Activated B cell treated with CpG ODN at 0.5 μM for 24 hours (primary cell): ENCODE measurements at regions not wholly inside any gene's neighbourhood (a gene's known extent, or its start where the extent isn't known, plus 50 kb on each side); places are given as distances from the start of the nearest gene placed in this dataset.

ENCODE experiments used
- ATAC-seq: fragments of 200-7000 bp; cut with Tn5 transposase; one replicate; pipeline ENCODE4 v1.10.0; 2021; ENCODE audit warnings: low read depth, mild to moderate bottlenecking, moderate library complexity
- CTCF ChIA-PET: fragments of 350-600 bp; sonication (Branson Sonifier 250); formaldehyde crosslinking; loops from one replicate; lab custom pipeline; 2021; ENCODE audit warnings: antibody characterized with exemption; lab: Charles Lee
- POLR2A ChIA-PET: fragments of 350-600 bp; sonication (Branson Sonifier 250); formaldehyde crosslinking; loops from one replicate; lab custom pipeline; 2021; ENCODE audit warnings: antibody characterized with exemption; lab: Charles Lee
- DNase-seq: peaks from one replicate; pipeline ENCODE4 v3.0.0; 2022
- H3K27ac Mint-ChIP-seq: one replicate; pipeline ENCODE4 v1.8.0; 2020; ENCODE audit warnings: mixed read lengths
- H3K27me3 Mint-ChIP-seq: one replicate; pipeline ENCODE4 v1.8.0; 2021; ENCODE audit warnings: mixed read lengths
- H3K36me3 Mint-ChIP-seq: one replicate; pipeline ENCODE4 v1.8.0; 2021; ENCODE audit warnings: low read depth, mixed read lengths
- H3K4me1 Mint-ChIP-seq: one replicate; pipeline ENCODE4 v1.8.0; 2021; ENCODE audit warnings: mixed read lengths
- H3K4me3 Mint-ChIP-seq: one replicate; pipeline ENCODE4 v1.8.0; 2020; ENCODE audit warnings: mild to moderate bottlenecking, mixed read lengths
- H3K9me3 Mint-ChIP-seq: one replicate; pipeline ENCODE4 v1.8.0; 2020; ENCODE audit warnings: mixed read lengths
- intact Hi-C: fragments of 100-400 bp; cut with micrococcal nuclease; formaldehyde crosslinking; loops from one replicate; pipeline ENCODE4 v1.15.1; 2024
- TF ChIP-seq, protein P1 (sequence below): fragments of 200-600 bp; IDR thresholded peaks from one replicate; pipeline ENCODE4 v1.8.0; 2022; ENCODE audit warnings: antibody characterized with exemption, mild to moderate bottlenecking

DNA sequence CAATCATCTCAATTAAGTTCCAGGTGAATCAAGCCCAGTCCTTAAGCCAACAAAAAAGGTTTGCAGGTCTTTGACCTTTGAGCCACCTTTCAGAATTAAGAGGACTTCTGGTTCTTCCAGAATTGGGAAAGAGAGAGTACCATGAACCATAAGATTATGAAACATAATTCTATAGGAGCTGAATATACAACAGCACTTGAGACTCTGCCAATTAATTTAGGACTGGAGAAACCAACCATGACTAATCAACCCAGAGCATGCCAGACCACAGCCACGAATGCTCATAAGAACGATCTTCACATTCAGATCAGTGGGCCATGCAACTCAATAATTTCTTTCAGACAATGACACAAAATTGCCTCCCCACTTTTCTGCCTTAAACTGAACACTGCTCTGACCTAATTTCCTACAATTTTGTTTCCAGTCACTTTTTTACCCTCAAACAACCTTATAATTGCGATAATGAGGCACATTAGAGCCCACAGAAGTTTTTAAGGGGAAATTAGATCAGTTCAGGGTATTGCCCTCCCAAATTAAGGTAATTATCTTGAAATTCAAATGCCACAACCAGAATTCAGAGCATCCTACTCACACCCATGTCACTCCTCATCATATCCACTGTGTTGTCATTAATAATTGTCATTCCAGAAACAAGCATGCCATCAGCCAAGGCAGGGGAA, 213.4 kb downstream of the ATPSCKMT start:
- POLR2A ChIA-PET: no interaction called here
- no peak overlapping the region for H3K4me3 Mint-ChIP-seq

DNA sequence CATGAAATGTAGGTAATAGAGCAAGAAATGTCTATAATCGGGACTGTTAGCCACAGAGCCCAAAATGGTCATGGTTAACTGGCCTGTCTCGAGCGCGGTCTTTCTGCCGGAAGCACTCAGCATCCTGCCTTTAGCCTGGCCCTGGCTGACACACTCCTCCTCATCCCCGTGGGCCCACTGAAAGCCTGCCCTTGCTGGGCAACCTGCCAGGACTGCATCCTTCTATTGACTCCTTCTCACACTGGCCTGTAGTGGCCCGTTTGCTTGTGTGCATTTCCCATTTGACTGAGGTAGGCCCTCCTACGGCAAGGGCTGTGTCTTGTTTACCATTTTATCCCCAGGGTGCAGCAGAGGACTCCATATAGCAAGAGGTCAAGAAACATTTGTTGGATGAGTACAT, 215.7 kb downstream of the ATPSCKMT start:
- H3K9me3 Mint-ChIP-seq: peaks cover 6% of the 10 kb centered on the region
- no peaks in the 10 kb centered on the region for H3K4me1 Mint-ChIP-seq
- H3K4me3 Mint-ChIP-seq: no peak overlapping the region
- CTCF ChIA-PET: no interaction called here
- H3K36me3 Mint-ChIP-seq: no peaks in the 10 kb centered on the region
- POLR2A ChIA-PET: no interaction called here
- TF ChIP-seq, protein P1, sequence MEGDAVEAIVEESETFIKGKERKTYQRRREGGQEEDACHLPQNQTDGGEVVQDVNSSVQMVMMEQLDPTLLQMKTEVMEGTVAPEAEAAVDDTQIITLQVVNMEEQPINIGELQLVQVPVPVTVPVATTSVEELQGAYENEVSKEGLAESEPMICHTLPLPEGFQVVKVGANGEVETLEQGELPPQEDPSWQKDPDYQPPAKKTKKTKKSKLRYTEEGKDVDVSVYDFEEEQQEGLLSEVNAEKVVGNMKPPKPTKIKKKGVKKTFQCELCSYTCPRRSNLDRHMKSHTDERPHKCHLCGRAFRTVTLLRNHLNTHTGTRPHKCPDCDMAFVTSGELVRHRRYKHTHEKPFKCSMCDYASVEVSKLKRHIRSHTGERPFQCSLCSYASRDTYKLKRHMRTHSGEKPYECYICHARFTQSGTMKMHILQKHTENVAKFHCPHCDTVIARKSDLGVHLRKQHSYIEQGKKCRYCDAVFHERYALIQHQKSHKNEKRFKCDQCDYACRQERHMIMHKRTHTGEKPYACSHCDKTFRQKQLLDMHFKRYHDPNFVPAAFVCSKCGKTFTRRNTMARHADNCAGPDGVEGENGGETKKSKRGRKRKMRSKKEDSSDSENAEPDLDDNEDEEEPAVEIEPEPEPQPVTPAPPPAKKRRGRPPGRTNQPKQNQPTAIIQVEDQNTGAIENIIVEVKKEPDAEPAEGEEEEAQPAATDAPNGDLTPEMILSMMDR: no peak
- DNase-seq (no peak), ATAC-seq (no peak)
- intact Hi-C loops: no loop called here
- H3K27me3 Mint-ChIP-seq: no peaks in the 10 kb centered on the region
- no peak overlapping the region for H3K27ac Mint-ChIP-seq

More for the DNA sequence above, 213.4 kb downstream of the ATPSCKMT start:
- ATAC-seq: no peak
- Mint-ChIP-seq H3K36me3 (no peaks in the 10 kb centered on the region), H3K27me3 (no peaks in the 10 kb centered on the region), H3K27ac (no peak overlapping the region), H3K9me3 (peaks cover 3% of the 10 kb centered on the region), H3K4me1 (no peaks in the 10 kb centered on the region)
- TF ChIP-seq, protein P1: no peak
- CTCF ChIA-PET: no interaction called here
- intact Hi-C loops: no loop called here
- no peak for DNase-seq

DNA sequence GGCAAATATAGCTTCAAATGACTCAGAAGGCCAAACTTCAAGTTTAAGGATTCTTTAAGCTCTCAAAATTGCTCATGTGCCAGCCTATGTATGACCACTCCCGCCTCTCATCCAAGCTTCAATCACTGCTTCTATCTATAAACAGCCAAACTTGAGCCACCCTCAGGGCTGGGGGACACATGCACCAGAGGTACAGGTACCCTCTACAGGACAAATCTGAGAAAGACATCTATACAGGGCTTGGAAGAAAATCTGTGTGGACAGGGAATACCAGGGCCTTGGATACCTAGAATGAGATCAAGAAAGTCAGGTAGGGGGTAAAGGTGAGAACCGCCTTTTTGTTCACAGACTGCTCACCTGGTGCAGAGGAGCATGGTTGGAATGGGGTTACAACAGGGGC, 217.9 kb downstream of the ATPSCKMT start:
- POLR2A ChIA-PET: no interaction called here

DNA sequence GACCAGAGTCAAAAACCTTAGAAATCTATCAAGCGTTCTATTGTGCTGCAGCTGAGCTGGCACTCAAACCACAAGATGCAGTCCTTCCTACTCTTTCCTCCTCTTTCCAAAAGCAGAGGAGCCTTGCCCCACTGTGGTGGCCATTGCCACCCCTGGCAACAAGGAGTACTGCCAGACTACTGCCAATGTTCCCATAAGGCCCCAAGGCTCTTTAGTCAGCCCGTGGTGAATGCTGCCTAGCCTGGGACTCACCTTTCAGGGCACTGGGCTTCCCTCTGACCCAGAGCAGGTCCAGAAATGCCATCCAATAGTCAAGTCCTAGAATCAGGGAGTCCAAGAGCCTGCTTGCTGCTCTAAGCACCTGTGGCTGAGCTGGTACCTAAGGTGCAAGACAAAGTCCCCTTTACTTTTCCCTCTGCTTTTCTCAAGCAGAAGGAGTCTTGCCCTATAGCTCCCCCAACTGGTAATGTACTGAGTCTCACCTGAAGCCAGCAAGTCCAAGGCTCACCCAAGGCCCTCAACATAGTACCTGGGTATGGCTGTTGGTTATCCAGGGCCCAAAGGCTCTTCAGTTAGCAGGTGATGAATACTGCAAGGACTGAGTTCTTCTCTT, 219.4 kb downstream of the ATPSCKMT start:
- H3K27ac Mint-ChIP-seq: no peak overlapping the region
- POLR2A ChIA-PET: no interaction called here
- H3K36me3 Mint-ChIP-seq: no peaks in the 10 kb centered on the region
- H3K9me3 Mint-ChIP-seq: peaks cover 10% of the 10 kb centered on the region
- no peaks in the 10 kb centered on the region for H3K27me3 Mint-ChIP-seq
- DNase-seq (no peak), ATAC-seq (no peak)
- CTCF ChIA-PET: no interaction called here
- H3K4me1 Mint-ChIP-seq: no peaks in the 10 kb centered on the region
- TF ChIP-seq, protein P1: no peak
- H3K4me3 Mint-ChIP-seq: no peak overlapping the region
- intact Hi-C loops: no loop called here

More for the DNA sequence above, 217.9 kb downstream of the ATPSCKMT start:
- H3K4me1 Mint-ChIP-seq: no peaks in the 10 kb centered on the region
- TF ChIP-seq, protein P1: no peak
- peaks cover 6% of the 10 kb centered on the region for H3K9me3 Mint-ChIP-seq
- ATAC-seq (no peak), DNase-seq (no peak)
- H3K27ac Mint-ChIP-seq: no peak overlapping the region
- no peak overlapping the region for H3K4me3 Mint-ChIP-seq
- intact Hi-C loops: no loop called here
- no peaks in the 10 kb centered on the region for H3K36me3 Mint-ChIP-seq
- H3K27me3 Mint-ChIP-seq: no peaks in the 10 kb centered on the region
- CTCF ChIA-PET: no interaction called here

DNA sequence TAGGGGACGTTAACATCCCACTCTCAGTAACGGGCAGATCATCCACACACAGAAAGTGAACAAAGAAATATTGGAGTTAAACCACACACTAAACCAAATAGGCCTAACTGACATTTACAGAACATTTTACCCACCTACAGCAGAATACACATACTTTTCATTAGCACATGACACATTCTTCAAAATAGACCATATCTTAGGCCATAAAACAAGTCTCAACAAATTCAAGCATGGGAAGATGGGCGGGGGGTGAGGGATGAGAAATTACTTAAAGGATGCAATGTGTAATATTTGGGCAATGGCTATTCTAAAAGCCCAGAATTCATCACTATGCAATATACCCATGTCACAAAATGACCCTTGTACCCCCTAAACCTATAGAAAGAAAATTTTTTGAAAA, 226.2 kb downstream of the ATPSCKMT start:
- intact Hi-C loops: no loop called here
- no peaks in the 10 kb centered on the region for H3K27me3 Mint-ChIP-seq
- peaks cover 22% of the 10 kb centered on the region for H3K9me3 Mint-ChIP-seq
- H3K27ac Mint-ChIP-seq: no peak overlapping the region
- CTCF ChIA-PET: no interaction called here
- TF ChIP-seq, protein P1: no peak
- H3K4me1 Mint-ChIP-seq: no peaks in the 10 kb centered on the region
- POLR2A ChIA-PET: no interaction called here
- no peaks in the 10 kb centered on the region for H3K36me3 Mint-ChIP-seq
- no peak for ATAC-seq
- no peak for DNase-seq
- H3K4me3 Mint-ChIP-seq: no peak overlapping the region
